ENCODE measurements at regions not wholly inside any gene's neighbourhood (a gene's known extent, or its start where the extent isn't known, plus 50 kb on each side); places are given as distances from the start of the nearest gene placed in this dataset.

DNA sequence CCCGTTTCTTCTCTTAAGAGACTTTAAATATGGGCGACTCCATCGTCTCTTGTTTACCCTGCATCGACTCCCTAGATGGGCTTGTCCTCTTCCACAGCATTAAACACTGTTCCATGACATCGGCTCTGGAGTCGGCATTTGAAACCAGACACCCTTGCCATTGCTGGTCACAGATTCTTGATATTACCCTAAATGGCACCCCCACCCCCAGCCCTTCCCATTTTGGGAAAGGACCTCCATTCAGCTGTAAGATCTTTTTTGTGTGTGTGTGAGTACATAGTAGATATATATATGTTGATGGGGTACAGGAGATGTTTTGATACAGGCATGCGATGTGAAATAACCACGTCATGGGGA is 51.1 kb upstream of the SH3PXD2B start:
- Histone ChIP-seq H4K20me1 (replicated peaks in 1 of 2; ENCODE audit: control insufficient read depth in 1 of 2, insufficient read depth in 2 of 2, low read length in 2 of 2) (no peaks in the 10 kb centered on the region), H3K23ac (ENCODE audit: insufficient read length) (no peak overlapping the region), H2AK5ac (ENCODE audit: low read depth, low read length) (no peak overlapping the region), H2BK5ac (ENCODE audit: low read depth, low read length) (no peak overlapping the region), H4K5ac (ENCODE audit: insufficient read length, low read depth, low read length) (no peak overlapping the region), H4K8ac (ENCODE audit: extremely low read depth, insufficient read depth, low read length) (no peak overlapping the region), H3K4ac (replicated peaks; ENCODE audit: insufficient read length, low read depth, low read length) (no peak overlapping the region), H3K79me1 (ENCODE audit: low read depth, low read length) (no peaks in the 10 kb centered on the region), H3K4me2 (ENCODE audit: insufficient read depth in 1 of 2, low read depth in 2 of 2, low read length in 2 of 2) (no peak overlapping the region), H3K14ac (ENCODE audit: insufficient read length) (no peak overlapping the region), H3K4me1 (replicated peaks in 1 of 4; ENCODE audit: control insufficient read depth in 3 of 4, insufficient read depth in 4 of 4, low read length in 3 of 4) (peaks cover 0 to 4% (median 2%) of the 10 kb centered on the region in 4 experiments; a peak in 4 of 7 replicates), H3K9ac (replicated peaks in 1 of 4; ENCODE audit: extremely low read depth in 1 of 4, low read depth in 3 of 4, low read length in 3 of 4) (no peak overlapping the region), H3K79me2 (ENCODE audit: control insufficient read depth in 1 of 2, insufficient read depth in 2 of 2, low read length in 2 of 2) (no peaks in the 10 kb centered on the region), H3K18ac (ENCODE audit: extremely low read depth, low read length) (no peak overlapping the region), H2BK12ac (ENCODE audit: low read depth, low read length) (no peak overlapping the region), H3K4me3 (ENCODE audit: extremely low read depth in 1 of 4, insufficient read depth in 2 of 4, low read depth in 3 of 4, low read length in 4 of 4) (no peak overlapping the region), H3K56ac (replicated peaks; ENCODE audit: insufficient read length, low read depth, low read length) (no peak overlapping the region), H3K36me3 (ENCODE audit: control insufficient read depth in 2 of 4, insufficient read depth in 4 of 4, low read length in 3 of 4) (no peaks in the 10 kb centered on the region), H4K91ac (replicated peaks; ENCODE audit: insufficient read length, low read length) (no peak overlapping the region), H2BK120ac (replicated peaks; ENCODE audit: low read depth, low read length) (no peak overlapping the region), H3K27ac (ENCODE audit: low read depth, low read length) (no peak overlapping the region), H2BK15ac (ENCODE audit: low read length) (no peak overlapping the region), H2BK20ac (ENCODE audit: low read length) (no peak overlapping the region), H3K23me2 (ENCODE audit: low read depth, low read length) (no peaks in the 10 kb centered on the region), H3K27me3 (replicated peaks in 1 of 4; ENCODE audit: control insufficient read depth in 3 of 4, extremely low read depth in 1 of 4, insufficient read depth in 3 of 4, low read length in 3 of 4) (peaks cover 0 to 2% (median 1%) of the 10 kb centered on the region in 4 experiments; a peak in 3 of 7 replicates), H3K9me3 (ENCODE audit: insufficient read depth in 2 of 2, low read depth in 1 of 2, low read length in 1 of 2) (no peaks in the 10 kb centered on the region), H2AFZ (ENCODE audit: low read length) (no peak overlapping the region)
- ChIA-PET POLR2A (ENCODE audit: partially characterized antibody) (no interaction called here), CTCF (ENCODE audit: partially characterized antibody) (no interaction called here)
- peak in 1 of 2 experiments; percentile 34 for DNase-seq (ENCODE audit: low read depth in 1 of 2, low spot score in 2 of 2)
- no peak for FAIRE-seq
- 86% methylated on average over 8 of the region's 8 CpGs; no CpG with 5 or more reads in 1 of the 2 experiments for WGBS, 2 experiments (ENCODE audit: extremely low coverage in 1 of 2, insufficient coverage in 1 of 2, insufficient read length in 1 of 2, insufficient replicate concordance in 2 of 2, low coverage in 1 of 2, low lambda C conversion rate in 2 of 2, missing lambda C conversion rate in 1 of 2)
- TF ChIP-seq RNF2 (IDR thresholded peaks at IDR 0.05; ENCODE audit: borderline replicate concordance, low read depth, low read length, missing control alignments, poor library complexity, severe bottlenecking): no peak
- no peak for TF ChIP-seq CBX8 (IDR thresholded peaks at IDR 0.05; ENCODE audit: borderline replicate concordance, low read depth, low read length)
- no peak for TF ChIP-seq ZNF274 (IDR thresholded peaks at IDR 0.05; ENCODE audit: borderline replicate concordance, extremely low read depth, low read length)
- TF ChIP-seq BRCA1 (IDR thresholded peaks at IDR 0.05; ENCODE audit: low read depth, low read length): no peak
- TF ChIP-seq TCF12 (IDR thresholded peaks at IDR 0.05; ENCODE audit: low read depth, low read length): no peak
- TF ChIP-seq, protein P1, sequence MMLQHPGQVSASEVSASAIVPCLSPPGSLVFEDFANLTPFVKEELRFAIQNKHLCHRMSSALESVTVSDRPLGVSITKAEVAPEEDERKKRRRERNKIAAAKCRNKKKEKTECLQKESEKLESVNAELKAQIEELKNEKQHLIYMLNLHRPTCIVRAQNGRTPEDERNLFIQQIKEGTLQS (IDR thresholded peaks at IDR 0.05; ENCODE audit: insufficient read depth, low read depth, low read length): no peak
- no peak for TF ChIP-seq PHF8 (conservative IDR thresholded peaks at IDR 0.05; ENCODE audit: low read depth, low read length)

Data from H1 (cell line).